ENCODE measurements at regions not wholly inside any gene's neighbourhood (a gene's known extent, or its start where the extent isn't known, plus 50 kb on each side); places are given as distances from the start of the nearest gene placed in this dataset.

DNA sequence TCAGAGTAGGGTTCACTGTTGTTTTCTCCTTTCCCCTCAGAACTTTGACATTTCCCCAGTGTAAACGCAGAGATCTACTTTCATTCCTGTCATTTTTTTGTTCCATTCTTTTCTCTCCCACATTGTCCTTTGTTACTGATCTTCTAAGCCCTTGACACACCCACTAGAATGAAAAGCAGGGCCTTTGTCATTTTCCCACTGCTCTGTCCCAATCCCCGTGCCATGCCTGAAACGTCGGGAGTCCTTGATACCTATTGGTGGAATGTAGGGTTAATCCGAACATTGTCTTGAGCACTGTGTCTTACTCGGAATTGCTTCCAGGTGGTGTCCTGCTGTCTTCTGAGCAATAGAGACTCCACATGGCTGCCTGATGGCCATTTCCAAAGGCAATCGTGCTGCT, 887.1 kb upstream of the FRG1 start:
- Histone ChIP-seq H3K9ac (ENCODE audit: low read length) (no peak overlapping the region), H3K9me2 (ENCODE audit: insufficient read depth) (no peaks in the 10 kb centered on the region), H3K27ac (ENCODE audit: low read depth, low read length) (no peak overlapping the region), H3K79me2 (ENCODE audit: insufficient read depth, low read length) (no peaks in the 10 kb centered on the region), H3K4me1 (ENCODE audit: control insufficient read depth in 1 of 2, insufficient read depth in 2 of 2, low read length in 2 of 2) (peaks cover 2 to 5% of the 10 kb centered on the region in 2 experiments; a peak in 3 of 4 replicates), H4K20me1 (ENCODE audit: insufficient read depth) (no peaks in the 10 kb centered on the region), H3K4me2 (ENCODE audit: low read length) (no peak overlapping the region), H3K9me3 (ENCODE audit: control insufficient read depth in 1 of 2, insufficient read depth in 1 of 2, low read depth in 1 of 2, low read length in 2 of 2) (no peaks in the 10 kb centered on the region), H2AFZ (ENCODE audit: low read depth, low read length, poor library complexity, severe bottlenecking) (no peak overlapping the region), H3K4me3 (replicated peaks in 1 of 2; ENCODE audit: low read depth in 1 of 2, low read length in 2 of 2) (no peak overlapping the region), H3K27me3 (ENCODE audit: insufficient read depth, low read length) (0 out of 2 replicates have a peak, but pooled peaks cover 9% of the 10 kb centered on the region), H3K36me3 (ENCODE audit: control insufficient read depth in 1 of 2, insufficient read depth in 2 of 2, low read length in 2 of 2) (no peaks in the 10 kb centered on the region)
- no peak for TF ChIP-seq SRF (IDR thresholded peaks at IDR 0.05; ENCODE audit: low read depth)
- no peak for TF ChIP-seq ELF1 (IDR thresholded peaks at IDR 0.05; ENCODE audit: borderline replicate concordance, low read depth)
- TF ChIP-seq POLR2A (IDR thresholded peaks at IDR 0.05; ENCODE audit: borderline replicate concordance, extremely low read depth, insufficient read depth, insufficient read length): no peak
- no peak for TF ChIP-seq TCF7L2 (IDR thresholded peaks at IDR 0.05; ENCODE audit: borderline replicate concordance, extremely low read depth, insufficient read depth, insufficient read length)
- TF ChIP-seq ZFX (IDR thresholded peaks at IDR 0.05): no peak
- TF ChIP-seq EZH2 (IDR thresholded peaks at IDR 0.05): no peak
- TF ChIP-seq, protein P1, sequence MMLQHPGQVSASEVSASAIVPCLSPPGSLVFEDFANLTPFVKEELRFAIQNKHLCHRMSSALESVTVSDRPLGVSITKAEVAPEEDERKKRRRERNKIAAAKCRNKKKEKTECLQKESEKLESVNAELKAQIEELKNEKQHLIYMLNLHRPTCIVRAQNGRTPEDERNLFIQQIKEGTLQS (IDR thresholded peaks at IDR 0.05): no peak
- TF ChIP-seq POLR2AphosphoS5 (IDR thresholded peaks at IDR 0.05; ENCODE audit: low read depth, low read length): no peak
- TF ChIP-seq, protein P2, sequence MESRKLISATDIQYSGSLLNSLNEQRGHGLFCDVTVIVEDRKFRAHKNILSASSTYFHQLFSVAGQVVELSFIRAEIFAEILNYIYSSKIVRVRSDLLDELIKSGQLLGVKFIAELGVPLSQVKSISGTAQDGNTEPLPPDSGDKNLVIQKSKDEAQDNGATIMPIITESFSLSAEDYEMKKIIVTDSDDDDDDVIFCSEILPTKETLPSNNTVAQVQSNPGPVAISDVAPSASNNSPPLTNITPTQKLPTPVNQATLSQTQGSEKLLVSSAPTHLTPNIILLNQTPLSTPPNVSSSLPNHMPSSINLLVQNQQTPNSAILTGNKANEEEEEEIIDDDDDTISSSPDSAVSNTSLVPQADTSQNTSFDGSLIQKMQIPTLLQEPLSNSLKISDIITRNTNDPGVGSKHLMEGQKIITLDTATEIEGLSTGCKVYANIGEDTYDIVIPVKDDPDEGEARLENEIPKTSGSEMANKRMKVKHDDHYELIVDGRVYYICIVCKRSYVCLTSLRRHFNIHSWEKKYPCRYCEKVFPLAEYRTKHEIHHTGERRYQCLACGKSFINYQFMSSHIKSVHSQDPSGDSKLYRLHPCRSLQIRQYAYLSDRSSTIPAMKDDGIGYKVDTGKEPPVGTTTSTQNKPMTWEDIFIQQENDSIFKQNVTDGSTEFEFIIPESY (IDR thresholded peaks at IDR 0.05; ENCODE audit: extremely low read depth, insufficient replicate concordance, low read length): no peak
- no peak for TF ChIP-seq ZNF274 (IDR thresholded peaks at IDR 0.05; ENCODE audit: low read depth, low read length)
- TF ChIP-seq FOSL1 (IDR thresholded peaks at IDR 0.05; ENCODE audit: low read depth): no peak
- no peak for TF ChIP-seq SIN3A (IDR thresholded peaks at IDR 0.05; ENCODE audit: low read depth)
- no peak for TF ChIP-seq CTCF (IDR thresholded peaks at IDR 0.05 in 2 of 3, conservative IDR thresholded peaks at IDR 0.05 in 1 of 3; ENCODE audit: borderline replicate concordance in 1 of 3, insufficient read depth in 1 of 3, low read depth in 2 of 3, low read length in 2 of 3)
- no peak for TF ChIP-seq CEBPB (IDR thresholded peaks at IDR 0.05; ENCODE audit: low read depth)
- TF ChIP-seq CBX3 (IDR thresholded peaks at IDR 0.05; ENCODE audit: low read depth): no peak
- TF ChIP-seq JUND (IDR thresholded peaks at IDR 0.05): no peak
- TF ChIP-seq YY1 (IDR thresholded peaks at IDR 0.05; ENCODE audit: extremely low read depth, insufficient replicate concordance, low read depth, low read length): no peak
- no peak for TF ChIP-seq RAD21 (IDR thresholded peaks at IDR 0.05; ENCODE audit: low read depth)
- intact Hi-C loops (cut with micrococcal nuclease): no loop called here
- BruUV-seq (replicated peaks): no TSS peak
- RAD21 ChIA-PET (ENCODE audit: low non-redundant PET in 1 of 2, low total read pairs in 2 of 2, uncharacterized antibody in 2 of 2, unreplicated experiment in 2 of 2): no interaction called here
- CTCF ChIA-PET: no interaction called here
- POLR2A ChIA-PET: no interaction called here
- ATAC-seq (no peak), DNase-seq (ENCODE audit: low read depth, low spot score) (no peak)
